H1 (cell line): ENCODE measurements at regions not wholly inside any gene's neighbourhood (a gene's known extent, or its start where the extent isn't known, plus 50 kb on each side); places are given as distances from the start of the nearest gene placed in this dataset.

Experiments used
- CTCF ChIA-PET: fragments of 300-600 bp; sonication (Branson Sonifier 250); formaldehyde crosslinking; loops from one replicate; lab custom pipeline; 2021; ENCODE audit not compliant: partially characterized antibody; lab: Charles Lee
- POLR2A ChIA-PET: fragments of 300-600 bp; sonication (Branson Sonifier 250); formaldehyde crosslinking; loops from one replicate; lab custom pipeline; 2021; ENCODE audit warnings: inconsistent platforms; ENCODE audit not compliant: partially characterized antibody; lab: Charles Lee
- DNase-seq, 2 experiments: peaks; one replicate each; pipeline versions ENCODE4 v3.0.0 to v3.0.0-alpha.2; 2010 to 2022; ENCODE audit warnings: low spot score in 2 of 2, low read depth in 1 of 2, mixed read lengths in 1 of 2
- FAIRE-seq: peaks from 2 replicates; lab custom pipeline; 2011; peaks lifted over from hg19 to GRCh38; lab: Jason Lieb, UNC
- H2AFZ ChIP-seq: 2 replicates; pipeline ENCODE4 v1.8.1; 2012; ENCODE audit warnings: low read length, inconsistent platforms
- H2AK5ac ChIP-seq: 2 replicates; pipeline ENCODE4 v1.6.1; 2013; ENCODE audit warnings: low read depth, low read length
- H2BK120ac ChIP-seq: replicated peaks from 2 replicates; pipeline ENCODE3; 2013; ENCODE audit warnings: low read depth, low read length, inconsistent platforms
- H2BK12ac ChIP-seq: 2 replicates; pipeline ENCODE4 v1.6.1; 2013; ENCODE audit warnings: low read depth, low read length
- H2BK15ac ChIP-seq: 2 replicates; pipeline ENCODE4 v1.6.1; 2013; ENCODE audit warnings: low read length
- H2BK20ac ChIP-seq: 2 replicates; pipeline ENCODE4 v1.6.1; 2013; ENCODE audit warnings: low read length
- H2BK5ac ChIP-seq: 2 replicates; pipeline ENCODE4 v1.6.1; 2013; ENCODE audit warnings: low read depth, low read length
- H3K14ac ChIP-seq: 2 replicates; pipeline ENCODE4 v1.6.1; 2013; ENCODE audit warnings: inconsistent platforms; ENCODE audit not compliant: insufficient read length
- H3K18ac ChIP-seq: 2 replicates; pipeline ENCODE4 v1.6.1; 2013; ENCODE audit warnings: low read length; ENCODE audit errors: extremely low read depth
- H3K23ac ChIP-seq: 2 replicates; pipeline ENCODE4 v1.6.1; 2013; ENCODE audit warnings: inconsistent platforms; ENCODE audit not compliant: insufficient read length
- H3K23me2 ChIP-seq: 2 replicates; pipeline ENCODE4 v1.6.1; 2013; ENCODE audit warnings: low read depth, low read length
- H3K27ac ChIP-seq: 2 replicates; pipeline ENCODE4 v1.6.1; 2011; ENCODE audit warnings: low read depth, low read length, inconsistent platforms
- H3K27me3 ChIP-seq, 4 experiments: replicated peaks in 1 of 4; 1 replicate in 1 of 4; 2 replicates in 3 of 4; pipeline versions ENCODE4 v1.6.1 to v1.8.1; 2011 to 2013; ENCODE audit warnings: low read length in 3 of 4, mild to moderate bottlenecking in 3 of 4, inconsistent platforms in 2 of 4, mixed read lengths in 2 of 4, moderate library complexity in 1 of 4; ENCODE audit not compliant: control insufficient read depth in 3 of 4, insufficient read depth in 3 of 4; ENCODE audit errors: extremely low read depth in 1 of 4
- H3K36me3 ChIP-seq, 4 experiments: 2 replicates each; pipeline versions ENCODE4 v1.6.1 to v1.8.1; 2011 to 2013; ENCODE audit warnings: mild to moderate bottlenecking in 4 of 4, low read length in 3 of 4, moderate library complexity in 2 of 4, control low read depth in 1 of 4, inconsistent platforms in 1 of 4; ENCODE audit not compliant: insufficient read depth in 4 of 4, control insufficient read depth in 2 of 4
- H3K4ac ChIP-seq: replicated peaks from 2 replicates; pipeline ENCODE3; 2013; ENCODE audit warnings: low read length, low read depth, mixed read lengths, inconsistent platforms; ENCODE audit not compliant: insufficient read length
- H3K4me1 ChIP-seq, 4 experiments: replicated peaks in 1 of 4; 1 replicate in 1 of 4; 2 replicates in 3 of 4; pipeline versions ENCODE4 v1.6.1 to v1.8.1; 2011 to 2013; ENCODE audit warnings: low read length in 3 of 4, inconsistent platforms in 2 of 4, mixed read lengths in 1 of 4; ENCODE audit not compliant: insufficient read depth in 4 of 4, control insufficient read depth in 3 of 4
- H3K4me2 ChIP-seq, 2 experiments: 2 replicates each; pipeline versions ENCODE4 v1.6.1 to v1.8.1; 2011 to 2013; ENCODE audit warnings: low read depth in 2 of 2, low read length in 2 of 2, control low read depth in 1 of 2, inconsistent platforms in 1 of 2, mild to moderate bottlenecking in 1 of 2; ENCODE audit not compliant: insufficient read depth in 1 of 2
- H3K4me3 ChIP-seq, 4 experiments: fragments of 200-600, 300-600 bp in 1 of 4; sonication (generic), shearing (Covaris generic), sonication (Bioruptor Twin) in 1 of 4; 2 replicates each; pipeline versions ENCODE4 v1.5.1 to v1.8.1; 2011 to 2016; ENCODE audit warnings: low read length in 4 of 4, low read depth in 3 of 4, control low read depth in 2 of 4, inconsistent platforms in 2 of 4, mild to moderate bottlenecking in 2 of 4, mixed read lengths in 1 of 4, moderate library complexity in 1 of 4; ENCODE audit not compliant: insufficient read depth in 2 of 4; ENCODE audit errors: extremely low read depth in 1 of 4
- H3K56ac ChIP-seq: replicated peaks from 2 replicates; pipeline ENCODE3; 2013; ENCODE audit warnings: low read depth, mild to moderate bottlenecking, mixed read lengths, low read length, inconsistent platforms; ENCODE audit not compliant: insufficient read length
- H3K79me1 ChIP-seq: 2 replicates; pipeline ENCODE4 v1.6.1; 2013; ENCODE audit warnings: low read depth, low read length, control low read depth
- H3K79me2 ChIP-seq, 2 experiments: 2 replicates each; pipeline versions ENCODE4 v1.6.1 to v1.8.1; 2012 to 2013; ENCODE audit warnings: low read length in 2 of 2, mild to moderate bottlenecking in 2 of 2, inconsistent platforms in 1 of 2; ENCODE audit not compliant: insufficient read depth in 2 of 2, control insufficient read depth in 1 of 2
- H3K9ac ChIP-seq, 4 experiments: replicated peaks in 1 of 4; 1 replicate in 1 of 4; 2 replicates in 3 of 4; pipeline versions ENCODE4 v1.6.1 to v1.8.1; 2011 to 2013; ENCODE audit warnings: low read depth in 3 of 4, low read length in 3 of 4, control low read depth in 2 of 4, mild to moderate bottlenecking in 2 of 4, moderate library complexity in 2 of 4, inconsistent platforms in 1 of 4; ENCODE audit errors: extremely low read depth in 1 of 4
- H3K9me3 ChIP-seq, 2 experiments: 2 replicates each; pipeline versions ENCODE4 v1.6.1 to v1.8.1; 2012 to 2013; ENCODE audit warnings: mild to moderate bottlenecking in 2 of 2, moderate library complexity in 2 of 2, control low read depth in 1 of 2, inconsistent platforms in 1 of 2, low read depth in 1 of 2, low read length in 1 of 2, mixed read lengths in 1 of 2; ENCODE audit not compliant: insufficient read depth in 2 of 2
- H4K20me1 ChIP-seq, 2 experiments: replicated peaks in 1 of 2; 2 replicates each; pipeline versions ENCODE3 to v1.8.1; 2011 to 2013; ENCODE audit warnings: inconsistent platforms in 2 of 2, low read length in 2 of 2, mild to moderate bottlenecking in 1 of 2; ENCODE audit not compliant: insufficient read depth in 2 of 2, control insufficient read depth in 1 of 2
- H4K5ac ChIP-seq: 2 replicates; pipeline ENCODE4 v1.6.1; 2013; ENCODE audit warnings: low read length, low read depth, mixed read lengths, inconsistent platforms; ENCODE audit not compliant: insufficient read length
- H4K8ac ChIP-seq: 2 replicates; pipeline ENCODE4 v1.8.0; 2013; ENCODE audit warnings: mild to moderate bottlenecking, moderate library complexity, low read length, inconsistent platforms; ENCODE audit not compliant: insufficient read depth; ENCODE audit errors: extremely low read depth
- H4K91ac ChIP-seq: replicated peaks from 2 replicates; pipeline ENCODE3; 2013; ENCODE audit warnings: low read length, mixed read lengths, inconsistent platforms; ENCODE audit not compliant: insufficient read length
- BCL11A ChIP-seq, 2 experiments: IDR thresholded peaks; one replicate each; pipeline ENCODE4 v1.6.1; 2011; ENCODE audit warnings: low read depth in 2 of 2, low read length in 2 of 2, mild to moderate bottlenecking in 2 of 2
- POLR2A ChIP-seq, 2 experiments: IDR thresholded peaks; 1 replicate in 1 of 2; 2 replicates in 1 of 2; pipeline ENCODE4 v1.6.1; 2011; ENCODE audit warnings: low read depth in 2 of 2, low read length in 2 of 2, mild to moderate bottlenecking in 2 of 2; ENCODE audit errors: control extremely low read depth in 1 of 2
- RBBP5 ChIP-seq: IDR thresholded peaks from 2 replicates; pipeline ENCODE4 v1.7.1; 2012; ENCODE audit warnings: low read depth, mild to moderate bottlenecking, inconsistent platforms, low read length, moderate library complexity, borderline replicate concordance
- RNF2 ChIP-seq: fragments of 200-900, 300-1000 bp; sonication (generic); IDR thresholded peaks from 2 replicates; pipeline ENCODE4 v1.7.1; 2016; ENCODE audit warnings: borderline replicate concordance, low read depth, mild to moderate bottlenecking, antibody characterized with exemption, low read length; ENCODE audit not compliant: poor library complexity, severe bottlenecking; ENCODE audit errors: missing control alignments
- USF2 ChIP-seq: IDR thresholded peaks from 2 replicates; pipeline ENCODE4 v1.6.1; 2011; ENCODE audit warnings: low read length, improper control_type of control experiment
- WGBS, 2 experiments: shearing (Covaris generic) in 1 of 2; methylation state at CpG; one replicate each; pipeline versions ENCODE4 v1.1.6 to v1.1.7; 2013 to 2015; ENCODE audit warnings: low lambda C conversion rate in 2 of 2, mixed read lengths in 2 of 2, inconsistent platforms in 1 of 2, low coverage in 1 of 2, missing lambda C conversion rate in 1 of 2; ENCODE audit not compliant: insufficient replicate concordance in 2 of 2, insufficient coverage in 1 of 2, insufficient read length in 1 of 2; ENCODE audit errors: extremely low coverage in 1 of 2, missing lambda C conversion rate in 1 of 2; 5-methylcytosine and 5-hydroxymethylcytosine counted together

- H3K4me1 ChIP-seq: no peaks in the 10 kb centered on the region
- no peaks in the 10 kb centered on the region for H3K79me1 ChIP-seq
- no peak overlapping the region for H2AFZ ChIP-seq
- no peak for TF ChIP-seq RBBP5
- TF ChIP-seq POLR2A (IDR thresholded peaks at IDR 0.05; ENCODE audit: control extremely low read depth in 1 of 2, low read depth in 2 of 2, low read length in 2 of 2): no peak
- no peak for TF ChIP-seq USF2
- TF ChIP-seq RNF2: no peak
- TF ChIP-seq BCL11A (IDR thresholded peaks at IDR 0.05; ENCODE audit: low read depth in 2 of 2, low read length in 2 of 2): no peak
- TF ChIP-seq, all 59 proteins: peak for 0
- ChIA-PET POLR2A (no interaction called here), CTCF (no interaction called here)
- Histone ChIP-seq H3K14ac (no peak overlapping the region), H3K23ac (no peak overlapping the region), H3K27ac (no peak overlapping the region), H4K8ac (no peak overlapping the region), H3K36me3 (no peaks in the 10 kb centered on the region; a peak in 1 of 8 replicates), H4K5ac (no peak overlapping the region), H3K4me2 (no peak overlapping the region), H3K9ac (no peak overlapping the region), H3K4me3 (no peak overlapping the region), H3K4ac (no peak overlapping the region), H3K27me3 (peaks cover 0 to 1% (median 0%) of the 10 kb centered on the region in 4 experiments; a peak in 1 of 7 replicates), H2BK15ac (no peak overlapping the region), H4K20me1 (no peaks in the 10 kb centered on the region), H4K91ac (no peak overlapping the region), H2BK5ac (no peak overlapping the region), H3K23me2 (no peaks in the 10 kb centered on the region), H3K56ac (no peak overlapping the region), H2BK12ac (no peak overlapping the region), H2BK120ac (no peak overlapping the region), H2BK20ac (no peak overlapping the region), H3K79me2 (no peaks in the 10 kb centered on the region), H2AK5ac (no peak overlapping the region), H3K18ac (no peak overlapping the region), H3K9me3 (no peaks in the 10 kb centered on the region)
- 80% methylated on average over 1 of the region's 1 CpG; no CpG with 5 or more reads in 1 of the 2 experiments for WGBS, 2 experiments
- DNase-seq (no peak), FAIRE-seq (no peak)
Observed at GRCh38 chr12:70059373-70059772, 183.9 kb upstream of the CNOT2 start.
